ENCODE measurements at regions not wholly inside any gene's neighbourhood (a gene's known extent, or its start where the extent isn't known, plus 50 kb on each side); places are given as distances from the start of the nearest gene placed in this dataset.
"Not testable (repeated sequence)": the region's sequence is repeated elsewhere in the genome, so short reads cannot be mapped to it uniquely, and the experiment has no call there.

DNA sequence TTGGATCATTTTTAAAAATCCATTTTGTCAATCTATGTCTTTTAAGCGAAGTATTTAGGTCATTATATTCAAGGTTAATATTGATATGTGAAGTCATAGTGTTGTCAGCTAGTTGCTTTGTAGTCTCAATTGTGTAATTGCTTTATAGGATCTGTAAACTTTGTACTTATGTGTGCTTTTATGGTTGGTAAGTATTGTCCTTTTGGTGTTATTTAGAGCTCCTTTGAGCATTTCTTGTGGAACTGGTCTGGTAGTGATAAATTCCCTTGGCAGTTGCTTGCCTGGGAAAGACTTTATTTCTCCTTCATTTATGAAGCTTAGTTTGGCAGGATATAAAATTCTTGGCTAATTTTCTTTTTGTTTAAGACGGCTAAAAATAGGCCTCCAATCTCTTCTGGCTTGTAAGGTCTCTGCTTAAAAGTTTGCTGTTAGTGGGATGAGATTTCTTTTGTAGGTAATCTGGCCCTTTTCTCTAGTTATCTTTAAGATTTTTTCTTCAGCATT, 368.8 kb downstream of the SPRY2 start:
- DNase-seq: no peak

DNA sequence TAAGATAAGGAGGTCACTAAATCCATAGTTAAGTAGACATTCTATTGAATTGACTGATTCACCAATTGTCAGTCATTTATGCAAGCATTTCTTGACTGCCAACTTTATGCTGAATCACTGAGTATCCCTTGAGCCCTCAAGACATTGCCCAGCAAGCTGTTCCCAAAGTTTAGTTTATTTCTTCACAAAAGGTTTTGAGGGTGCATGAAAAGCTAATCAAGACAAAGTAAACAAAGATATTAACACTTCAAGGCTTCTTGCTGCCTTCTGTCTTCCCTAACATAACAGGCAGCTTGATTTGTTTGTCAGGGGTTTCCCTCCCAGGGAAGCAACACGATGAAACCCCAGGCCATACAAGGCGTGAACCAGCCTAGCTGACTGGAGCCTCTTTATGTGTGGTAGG, 374.4 kb downstream of the SPRY2 start:
- no peak for DNase-seq

DNA sequence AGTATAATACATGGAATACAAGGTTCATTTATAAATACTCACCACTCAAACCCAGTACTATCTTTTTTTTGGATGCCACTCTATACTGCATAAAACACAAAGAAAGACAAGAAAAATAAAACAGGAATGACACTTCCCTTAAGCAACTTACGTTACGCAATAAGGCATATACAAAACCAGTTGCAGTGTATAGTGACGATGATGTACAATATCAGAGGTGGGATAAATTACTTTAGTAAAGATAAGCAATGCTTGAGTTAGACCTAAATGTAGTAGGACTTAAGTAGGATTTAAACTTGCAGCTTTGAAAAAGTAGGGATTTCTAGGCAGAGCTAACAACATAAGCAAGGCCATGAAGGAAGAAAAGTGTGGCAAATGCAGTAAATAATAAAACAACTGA, 374.9 kb downstream of the SPRY2 start:
- DNase-seq: no peak

DNA sequence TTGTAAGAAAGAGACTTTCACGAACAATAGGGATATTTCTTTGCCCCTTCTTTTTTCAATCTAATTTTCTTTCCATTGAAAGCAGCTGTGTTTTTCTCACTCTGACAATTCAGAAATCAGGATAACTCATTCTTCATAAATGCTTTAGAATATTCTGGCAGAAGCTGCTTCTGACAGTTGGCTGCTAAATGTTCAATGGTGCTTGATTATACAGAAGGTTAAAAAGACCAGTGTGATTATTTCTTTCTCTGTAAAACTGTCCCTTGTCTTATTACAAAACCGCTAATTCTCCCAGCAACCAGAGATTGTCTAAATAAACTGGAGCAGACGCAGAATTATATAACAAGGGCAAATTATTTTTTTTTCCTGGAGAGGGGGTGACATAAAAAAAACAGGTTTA, 394.4 kb downstream of the SPRY2 start:
- no peak for DNase-seq

DNA sequence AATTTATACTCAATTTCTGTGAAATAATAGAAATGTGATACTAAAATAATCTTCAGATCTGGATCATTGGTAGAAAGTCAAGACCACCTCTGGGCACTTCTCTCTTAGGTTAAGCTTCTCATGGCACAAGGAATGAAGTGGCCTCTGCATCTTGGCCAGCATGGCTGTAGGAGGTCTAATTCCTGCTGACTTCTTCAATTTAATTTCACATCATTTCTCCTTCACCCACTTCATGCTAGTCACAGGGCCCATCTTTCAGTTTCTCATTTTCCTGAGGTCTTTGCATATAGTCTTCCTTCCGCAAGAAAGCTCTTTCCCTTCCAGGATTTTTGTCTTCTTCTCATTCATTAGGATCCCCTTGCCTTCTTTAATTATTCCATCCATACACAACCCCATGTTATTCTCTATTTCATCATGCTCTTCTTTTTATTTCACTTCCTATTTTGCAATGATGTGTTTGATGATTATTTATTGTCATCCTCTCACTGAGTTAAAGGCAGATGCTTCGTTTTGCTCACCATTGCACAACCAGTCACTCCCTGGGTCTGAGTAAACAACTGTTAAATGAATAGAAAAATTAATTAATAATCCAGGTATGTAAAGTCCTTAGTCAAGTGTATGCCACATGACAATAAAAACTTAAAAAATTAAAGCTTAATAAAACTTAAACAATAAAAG, 397.4 kb downstream of the SPRY2 start:
- no peak for DNase-seq

DNA sequence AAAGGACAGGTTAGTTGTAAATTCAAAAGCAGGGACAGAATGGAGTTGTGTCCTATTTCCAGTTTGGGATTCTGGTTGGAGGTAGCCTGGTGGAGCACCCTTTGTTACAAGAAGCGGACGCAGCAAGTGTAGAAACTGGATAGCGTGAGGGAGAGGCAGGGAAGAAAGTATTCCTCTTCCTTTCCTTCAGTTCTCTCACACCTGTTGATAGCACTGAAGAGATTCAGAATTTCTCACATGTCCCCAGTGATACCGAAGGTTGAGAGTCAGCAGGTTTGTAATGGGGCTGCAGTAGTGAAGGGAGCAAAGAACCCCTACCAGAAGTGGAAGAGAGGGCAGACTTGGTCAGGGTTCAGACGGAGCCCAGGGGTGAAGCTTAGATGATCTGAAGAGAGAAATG, 399.2 kb downstream of the SPRY2 start:
- DNase-seq: no peak

DNA sequence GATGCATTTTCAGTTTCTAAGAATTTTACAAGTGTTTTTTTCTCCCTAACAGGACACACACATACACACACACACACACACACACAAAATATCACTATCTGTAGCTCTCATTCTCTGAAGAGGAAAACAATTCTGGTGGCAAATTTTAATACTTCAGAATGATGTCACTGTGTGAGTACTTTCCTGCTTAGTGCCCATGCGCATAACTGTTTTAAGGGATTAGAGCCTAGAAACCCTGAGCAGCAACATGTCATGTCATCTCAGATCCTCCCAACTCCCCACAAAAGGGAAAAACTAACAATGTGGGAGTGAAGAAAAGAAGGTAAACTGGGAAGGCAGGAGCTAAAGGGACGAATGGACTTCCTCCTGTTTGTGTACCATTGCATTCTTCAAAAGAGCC, 401.2 kb downstream of the SPRY2 start:
- DNase-seq: no peak

DNA sequence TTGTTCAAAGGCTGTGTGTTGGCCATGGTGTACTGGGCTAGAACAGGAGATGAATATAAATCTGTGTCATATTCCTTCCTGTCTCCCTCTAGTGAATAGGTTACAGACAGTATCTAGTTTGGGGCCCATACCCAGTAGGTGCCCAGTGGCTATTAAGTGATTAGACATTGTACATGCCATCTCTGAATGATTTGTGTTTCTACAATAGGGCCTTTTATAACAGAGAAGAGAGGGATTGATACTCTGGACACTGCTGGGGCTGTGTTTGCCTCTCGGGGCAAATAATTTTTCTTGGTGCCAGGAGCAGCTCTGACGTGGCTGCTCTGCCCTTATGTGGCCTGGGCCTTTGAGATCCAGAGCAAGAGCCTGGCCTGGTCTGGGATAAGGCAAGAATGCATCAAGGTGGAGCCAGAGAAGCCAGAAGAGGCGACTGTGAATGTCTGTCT, 403.1 kb downstream of the SPRY2 start:
- DNase-seq: peak; percentile 59 to 64

DNA sequence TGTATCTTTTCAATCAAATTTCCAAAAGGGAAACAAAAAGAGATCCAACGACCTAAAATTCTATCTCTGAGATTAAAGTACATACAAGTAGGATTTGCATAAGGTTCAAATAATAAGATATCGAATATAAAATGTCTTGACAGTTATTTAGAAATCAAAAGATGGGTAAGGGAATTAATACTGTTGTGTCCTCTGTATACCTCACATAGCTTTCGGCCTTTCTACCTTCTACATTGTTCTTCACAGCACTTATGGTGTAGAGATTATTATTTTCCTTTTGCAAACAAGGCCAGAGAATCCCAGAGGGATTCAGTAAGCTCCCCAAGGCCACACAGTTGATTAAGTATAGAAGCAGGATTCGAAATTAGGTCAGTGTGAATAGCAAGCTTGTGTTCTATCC, 403.6 kb downstream of the SPRY2 start:
- DNase-seq: no peak

DNA sequence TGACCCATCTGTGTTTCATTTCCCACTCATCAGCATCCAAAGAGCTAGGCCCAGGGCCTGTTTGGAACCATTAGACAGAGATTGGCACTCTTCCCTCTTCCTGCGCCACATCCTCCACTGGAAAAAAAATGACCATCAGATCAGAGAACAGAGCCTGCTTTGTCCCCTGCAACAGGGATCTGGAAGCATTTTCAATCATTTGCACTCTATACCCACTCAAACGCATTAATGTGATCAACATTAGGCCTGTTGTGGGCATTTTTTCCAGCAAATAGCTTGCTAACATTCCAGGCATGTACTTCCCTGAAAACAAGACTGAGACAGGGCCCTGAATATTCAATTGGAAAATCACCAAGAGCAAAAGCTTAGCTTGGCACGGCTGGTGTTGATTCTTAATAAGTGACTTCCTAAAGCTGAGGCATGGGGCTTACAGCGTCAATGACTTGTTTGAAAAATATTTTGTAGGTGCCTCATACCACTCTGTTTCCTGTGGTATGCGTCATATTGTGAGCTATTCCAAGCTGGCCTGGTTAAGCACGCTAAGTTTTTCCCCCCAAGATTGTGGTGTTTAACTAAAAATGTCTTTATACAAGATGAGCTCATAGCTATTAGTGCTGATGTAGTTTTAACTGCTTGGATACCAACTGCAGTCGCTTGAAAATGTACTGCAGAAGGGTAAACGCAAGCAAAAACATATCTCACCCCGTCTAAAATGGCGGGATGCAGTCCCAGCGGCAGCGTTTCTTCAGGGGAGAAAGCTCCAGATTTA, 404.4 kb downstream of the SPRY2 start:
- DNase-seq: peak; percentile 76 to 98

DNA sequence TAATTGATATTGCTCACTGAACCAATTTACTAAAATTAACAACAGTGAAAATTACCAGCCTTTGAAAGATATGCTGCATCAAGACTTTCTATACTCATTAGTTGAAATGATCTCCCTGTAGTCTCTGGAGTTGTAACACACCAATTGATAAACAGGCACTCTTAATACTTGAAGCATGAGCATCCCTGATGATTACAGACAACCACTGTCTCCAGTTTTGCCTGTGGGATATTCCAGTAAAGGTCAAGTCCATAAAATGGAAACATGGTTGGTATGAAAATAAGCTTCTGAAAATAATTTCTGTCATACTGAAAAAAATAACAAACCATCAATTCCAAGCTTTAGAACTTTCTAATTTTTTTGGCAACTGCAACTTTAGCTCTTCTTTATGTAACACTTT, 405.8 kb downstream of the SPRY2 start:
- DNase-seq: no peak

DNA sequence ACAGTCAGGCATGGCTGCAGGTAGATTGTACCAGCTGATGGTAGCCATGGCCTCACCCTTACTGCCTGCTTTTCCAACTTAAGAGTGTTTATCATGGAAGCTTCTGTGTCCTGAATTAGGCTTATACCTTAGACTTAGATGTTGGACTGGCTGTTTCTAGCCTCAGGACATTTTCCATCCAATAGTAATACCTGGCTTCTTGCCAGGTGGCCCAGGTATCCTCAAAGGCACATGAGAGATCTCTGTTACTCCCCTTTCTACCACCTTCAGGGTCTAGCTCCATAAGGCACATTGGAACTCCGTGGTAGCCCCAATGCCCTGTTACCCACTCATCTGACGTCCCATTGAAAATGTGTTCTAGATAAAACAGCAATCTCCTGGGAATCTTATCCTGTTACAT, 407.5 kb downstream of the SPRY2 start:
- no peak for DNase-seq

DNA sequence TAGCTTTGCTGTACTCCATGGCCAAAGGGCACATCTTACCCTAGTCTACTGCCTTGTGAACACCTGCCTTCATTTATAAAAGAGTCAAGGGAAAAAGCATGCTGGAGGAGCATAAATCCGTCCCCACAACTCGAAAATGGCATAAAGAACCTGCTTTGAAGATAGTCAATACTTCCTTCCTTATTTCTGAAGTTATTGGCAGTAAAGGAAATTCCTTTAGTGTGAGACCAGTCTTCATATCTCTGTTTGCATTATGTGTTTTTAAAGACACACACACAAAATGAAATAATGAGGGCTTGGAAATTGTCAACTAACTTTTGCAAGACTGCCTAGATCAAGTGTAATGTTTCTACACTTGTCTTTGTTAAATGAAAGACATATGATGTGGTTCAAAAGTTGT, 408.4 kb downstream of the SPRY2 start:
- no peak for DNase-seq

DNA sequence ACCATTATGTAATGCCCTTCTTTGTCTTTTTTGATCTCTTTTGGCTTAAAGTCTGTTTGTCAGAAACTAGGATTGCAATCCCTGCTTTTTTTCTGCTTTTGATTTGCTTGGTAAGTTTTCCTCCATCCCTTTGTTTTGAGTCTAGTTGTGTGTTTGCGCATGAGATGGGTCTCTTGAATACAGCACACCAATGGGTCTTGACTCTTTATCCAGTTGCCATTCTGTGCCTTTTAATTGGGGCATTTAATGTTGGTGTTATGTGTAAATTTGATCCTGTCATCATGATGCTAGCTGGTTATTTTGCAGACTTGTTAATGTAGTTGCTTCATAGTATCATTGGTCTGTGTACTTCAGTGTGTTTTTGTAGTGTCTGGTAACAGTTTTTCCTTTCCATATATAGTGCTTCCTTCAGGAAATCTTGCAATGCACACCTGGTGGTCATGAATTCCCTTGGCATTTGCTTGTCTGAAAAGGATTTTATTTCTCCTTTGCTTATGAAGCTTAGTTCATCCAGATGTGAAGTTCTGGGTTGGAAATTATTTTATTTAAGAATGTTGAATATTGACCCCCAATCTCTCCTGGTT, 416.9 kb downstream of the SPRY2 start:
- not testable (repeated sequence) for DNase-seq

DNA sequence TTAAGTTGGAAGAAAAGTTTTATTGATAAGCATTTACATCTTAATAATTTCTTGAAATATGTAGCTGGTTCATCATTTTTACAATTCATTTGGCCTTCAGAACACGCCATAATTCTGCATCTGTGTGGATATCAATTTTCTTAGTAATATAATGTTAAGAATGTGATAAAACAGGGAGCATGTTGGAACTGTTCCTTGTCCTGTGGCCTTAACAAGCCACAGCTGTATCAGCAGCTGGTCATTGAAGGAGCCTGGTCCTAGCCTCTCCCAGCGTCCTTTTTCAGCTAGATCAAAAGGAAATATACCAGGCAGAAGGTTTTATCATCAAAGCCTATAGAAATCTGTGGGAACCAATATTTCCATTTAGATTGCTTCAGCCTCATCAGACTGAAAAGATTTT, 421.8 kb downstream of the SPRY2 start:
- DNase-seq: no peak

DNA sequence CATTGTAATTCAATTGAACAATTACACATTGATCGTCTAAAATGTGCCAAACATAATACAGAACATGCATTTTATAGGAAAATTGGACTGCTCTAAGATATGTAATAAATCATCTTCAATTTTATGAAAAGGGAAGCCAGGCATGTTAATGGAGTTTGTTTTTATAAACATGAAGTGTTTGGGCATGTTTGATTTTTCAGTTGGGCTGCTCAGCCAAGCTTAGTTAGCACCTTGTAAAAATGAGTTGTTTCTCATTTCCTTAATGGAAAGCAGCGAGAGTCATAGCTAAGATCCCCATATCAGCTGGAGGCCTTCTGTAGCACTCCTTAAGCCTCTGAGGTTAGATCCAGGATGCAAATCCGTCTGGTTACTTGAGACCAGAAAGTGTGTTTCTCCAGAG, 422.3 kb downstream of the SPRY2 start:
- DNase-seq: no peak

DNA sequence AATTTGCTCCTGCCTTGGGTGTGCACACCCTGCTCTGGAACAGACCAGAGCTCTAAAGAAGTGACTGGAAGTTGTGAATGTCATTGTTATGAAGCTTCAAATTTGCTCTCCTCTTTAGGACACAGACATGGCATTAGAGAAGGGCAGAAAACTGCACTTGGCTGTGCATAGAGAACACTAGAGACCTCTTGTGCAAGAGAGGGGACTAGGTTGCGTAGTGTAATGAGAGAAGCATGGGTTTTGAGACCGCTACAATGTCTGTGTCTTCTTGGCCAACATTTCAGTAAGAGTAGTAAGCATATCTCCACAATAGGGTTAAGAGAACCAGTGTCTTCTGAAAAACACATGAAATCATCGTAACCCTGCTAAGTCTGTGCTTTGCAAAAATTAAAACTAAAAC, 423.3 kb downstream of the SPRY2 start:
- DNase-seq: no peak

DNA sequence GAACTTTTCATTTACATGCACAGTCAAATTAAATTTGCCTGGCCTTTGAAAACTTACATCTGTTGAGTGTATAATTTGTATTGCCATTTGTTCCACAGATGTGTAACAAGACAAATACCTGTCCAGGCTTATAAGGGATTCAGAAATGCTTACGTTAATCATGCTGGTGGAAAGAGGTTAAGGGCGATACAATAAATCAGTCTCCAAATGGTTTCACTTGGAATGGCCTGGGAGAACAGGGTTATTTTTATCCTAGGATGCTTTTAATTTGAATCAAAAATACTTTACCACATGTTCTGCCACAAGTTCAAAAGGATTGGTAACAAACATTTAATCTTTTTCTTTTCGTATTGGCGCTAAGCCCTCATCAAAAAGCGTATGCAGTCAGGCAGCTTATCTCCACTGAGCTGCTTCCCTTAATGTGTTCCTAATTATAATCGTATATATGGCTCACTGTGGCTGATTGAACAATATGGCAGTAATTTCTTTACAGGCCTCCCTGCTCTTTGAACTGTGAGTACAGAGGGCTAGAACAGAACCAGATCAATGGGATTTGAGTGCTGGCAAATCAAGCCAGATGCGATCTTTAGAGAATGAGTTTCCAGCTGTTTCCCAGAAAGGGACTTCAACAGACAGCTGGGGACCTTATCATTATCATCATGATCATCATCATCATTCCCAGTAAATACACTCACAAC, 425.7 kb downstream of the SPRY2 start:
- no peak for DNase-seq

DNA sequence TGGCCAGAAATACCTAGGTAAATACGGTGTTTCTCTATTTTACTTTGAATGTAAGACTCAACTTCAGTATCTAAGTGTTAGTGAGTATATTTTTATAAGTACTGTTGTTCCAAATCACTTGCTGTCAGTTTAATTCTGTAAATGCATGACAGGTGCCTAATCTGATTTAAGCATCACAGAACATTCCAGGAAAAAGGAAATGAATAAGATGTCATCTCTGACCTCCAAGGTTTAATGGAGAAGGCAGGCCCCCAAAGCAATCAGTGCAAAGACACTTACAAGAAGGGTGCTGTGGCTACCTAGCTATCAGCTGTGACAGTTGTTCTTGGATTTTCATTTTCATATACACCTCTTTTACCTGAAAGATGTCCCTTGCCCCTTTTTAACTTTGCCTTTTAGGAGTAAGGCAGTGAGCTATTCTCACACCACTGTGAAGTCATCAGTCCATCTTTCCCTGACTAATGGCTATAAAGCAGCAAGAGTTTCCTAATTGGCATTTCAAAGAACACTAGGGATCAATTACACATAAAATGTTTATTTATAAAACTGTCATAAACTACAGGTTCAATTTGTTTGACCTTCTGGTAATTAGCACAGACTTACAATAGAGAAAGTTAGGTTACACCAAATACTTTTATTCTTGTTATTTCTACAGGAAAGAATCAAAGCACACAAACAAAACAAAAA, 427.6 kb downstream of the SPRY2 start:
- DNase-seq: no peak

DNA sequence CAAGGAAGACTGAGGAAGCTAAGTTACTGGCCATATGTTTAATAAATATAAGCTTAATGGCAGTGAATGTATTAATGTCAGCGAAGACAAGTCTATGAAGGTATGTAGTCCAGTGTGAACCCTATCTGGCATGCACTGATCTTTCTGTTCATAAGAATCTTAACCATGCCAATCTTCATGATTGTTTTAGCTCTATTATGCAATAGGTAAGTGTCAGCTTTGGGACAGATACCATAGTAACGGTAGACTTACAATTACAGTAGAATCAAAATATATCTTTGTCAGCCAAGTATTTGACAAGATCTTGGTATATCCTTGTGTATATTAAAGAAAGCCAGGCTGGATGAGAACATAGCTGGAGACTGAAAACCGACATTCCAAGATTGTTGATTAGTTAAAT, 428.5 kb downstream of the SPRY2 start:
- DNase-seq: no peak

DNA sequence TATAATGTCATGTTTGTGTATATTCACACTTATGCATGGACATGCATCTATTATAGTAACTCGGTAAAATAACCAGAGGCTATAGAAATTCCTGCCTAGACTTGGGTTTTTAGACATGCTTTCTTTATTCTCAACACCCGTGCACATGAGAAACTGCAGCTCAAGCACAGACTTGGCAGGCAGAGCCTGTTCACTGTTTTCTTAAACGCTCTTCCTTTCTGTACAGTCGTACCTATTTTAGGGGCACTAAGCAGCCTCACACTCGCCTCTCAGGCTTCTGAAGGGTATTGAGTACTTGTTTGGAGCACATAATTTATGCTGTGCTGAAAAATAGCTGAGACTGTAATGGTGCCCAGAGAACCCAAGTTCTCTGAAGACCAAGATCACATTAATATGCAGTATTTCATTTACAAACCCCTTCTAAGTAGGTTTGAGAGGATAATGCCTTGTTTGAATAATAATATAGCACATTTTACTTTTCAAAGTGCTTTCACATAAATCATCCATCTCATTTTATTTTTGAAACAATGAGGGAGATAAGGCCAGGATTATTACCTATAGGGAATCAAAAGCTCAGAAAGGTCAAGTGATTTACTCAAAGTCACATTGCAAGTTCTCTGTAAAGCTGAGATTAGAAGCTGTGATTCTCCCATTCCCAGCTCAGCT, 429.9 kb downstream of the SPRY2 start:
- no peak for DNase-seq

DNA sequence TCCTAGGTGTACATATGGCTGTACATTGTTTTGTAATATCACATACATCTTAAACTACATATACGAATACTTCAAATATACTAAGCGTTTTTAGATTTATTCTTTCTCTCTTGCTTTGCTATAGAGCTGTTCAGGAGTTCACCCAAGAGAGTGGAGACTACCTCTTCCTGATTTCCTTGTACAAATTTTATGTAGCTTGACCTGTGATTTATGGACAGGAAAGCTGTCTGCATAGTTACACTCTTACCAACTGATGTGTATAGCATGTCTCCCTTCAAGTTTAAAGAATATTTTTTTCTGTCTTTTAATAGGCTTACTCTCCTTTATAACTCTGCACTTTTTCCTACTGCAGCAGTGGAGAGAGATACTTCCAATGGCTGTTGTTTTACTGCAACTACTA, 428.7 kb downstream of the NDFIP2 start:
- DNase-seq: no peak
